ENCODE measurements at regions not wholly inside any gene's neighbourhood (a gene's known extent, or its start where the extent isn't known, plus 50 kb on each side); places are given as distances from the start of the nearest gene placed in this dataset.

- CTCF ChIA-PET: no interaction called here
- Histone ChIP-seq H3K79me2 (ENCODE audit: control insufficient read depth, insufficient read depth, low read length) (no peaks in the 10 kb centered on the region), H3K9ac (ENCODE audit: control insufficient read depth, insufficient read depth, low read length) (no peak overlapping the region), H2AFZ (ENCODE audit: control insufficient read depth, low read depth, low read length) (no peak overlapping the region), H4K20me1 (ENCODE audit: control insufficient read depth, insufficient read depth) (no peaks in the 10 kb centered on the region), H3K27me3 (replicated peaks in 1 of 2; ENCODE audit: control insufficient read depth in 2 of 2, insufficient read depth in 2 of 2, low read length in 1 of 2) (no peaks in the 10 kb centered on the region), H3K9me3 (replicated peaks; ENCODE audit: control insufficient read depth, insufficient read depth, low read length) (no peaks in the 10 kb centered on the region), H3K36me3 (ENCODE audit: control insufficient read depth in 2 of 2, insufficient read depth in 2 of 2, low read length in 1 of 2) (no peaks in the 10 kb centered on the region), H3K27ac (ENCODE audit: control insufficient read depth, insufficient read depth) (no peak overlapping the region), H3K4me2 (ENCODE audit: control insufficient read depth, insufficient read depth) (no peak overlapping the region), H3K4me1 (ENCODE audit: control insufficient read depth, insufficient read depth, low read length) (no peaks in the 10 kb centered on the region), H3K4me3 (no peak overlapping the region)
- RAD21 ChIA-PET (ENCODE audit: unreplicated experiment): no interaction called here
- no TSS peak for BruUV-seq (replicated peaks)
- no peak for FAIRE-seq
- intact Hi-C loops (cut with micrococcal nuclease; ENCODE audit: unreplicated experiment) (no loop called here), in situ Hi-C loops (cut with MboI) (no loop called here)
- WGBS (ENCODE audit: insufficient coverage, insufficient replicate concordance, low lambda C conversion rate, missing lambda C conversion rate): 41% methylated on average over 8 of the region's 8 CpGs
- POLR2A ChIA-PET: no interaction called here
- no peak for TF ChIP-seq CUX1 (IDR thresholded peaks at IDR 0.05; ENCODE audit: insufficient replicate concordance, low read depth, low read length)
- TF ChIP-seq YBX1 (IDR thresholded peaks at IDR 0.05): no peak
- no peak for TF ChIP-seq HDAC2 (IDR thresholded peaks at IDR 0.05)
- TF ChIP-seq SPI1 (IDR thresholded peaks at IDR 0.05; ENCODE audit: borderline replicate concordance, insufficient read depth, low read depth, low read length): no peak
- no peak for TF ChIP-seq E4F1 (IDR thresholded peaks at IDR 0.05; ENCODE audit: borderline replicate concordance, partially characterized antibody)
- no peak for TF ChIP-seq SREBF2 (IDR thresholded peaks at IDR 0.05; ENCODE audit: low read length)
- TF ChIP-seq NR2C1 (IDR thresholded peaks at IDR 0.05): no peak
- TF ChIP-seq ATF7 (IDR thresholded peaks at IDR 0.05; ENCODE audit: low read depth): no peak
- TF ChIP-seq ATF3 (IDR thresholded peaks at IDR 0.05; ENCODE audit: borderline replicate concordance, extremely low read depth, low read depth, low read length): no peak
- no peak for TF ChIP-seq HDGF (IDR thresholded peaks at IDR 0.05)
- no peak for TF ChIP-seq PML (IDR thresholded peaks at IDR 0.05; ENCODE audit: low read length)
- TF ChIP-seq TBL1XR1 (IDR thresholded peaks at IDR 0.05; ENCODE audit: low read depth, low read length): no peak
- DNase-seq (ENCODE audit: low read depth, low spot score): no peak
- SMC1A ChIA-PET (ENCODE audit: uncharacterized antibody, unreplicated experiment): no interaction called here
- ATAC-seq: no peak
These were observed 1176.4 kb upstream of the RAG2 start for GRCh38 chr11:37774441-37774840.

All from GM12878 (cell line).